WTC11 (cell line): ENCODE measurements at regions not wholly inside any gene's neighbourhood (a gene's known extent, or its start where the extent isn't known, plus 50 kb on each side); places are given as distances from the start of the nearest gene placed in this dataset.

ENCODE experiments used
- ATAC-seq: fragments of 200-7000 bp; cut with Tn5 transposase; 2 replicates; pipeline ENCODE4 v1.10.0; 2021; ENCODE audit warnings: mild to moderate bottlenecking, moderate library complexity
- CTCF ChIA-PET: fragments of 300-600 bp; sonication (Branson Sonifier 250); formaldehyde crosslinking; loops from one replicate; lab custom pipeline; 2021; ENCODE audit warnings: antibody characterized with exemption; lab: Charles Lee
- POLR2A ChIA-PET: fragments of 350-600 bp; sonication (Branson Sonifier 250); formaldehyde crosslinking; loops from one replicate; lab custom pipeline; 2021; ENCODE audit warnings: antibody characterized with exemption; lab: Charles Lee
- DNase-seq: peaks from one replicate; pipeline ENCODE4 v3.0.0; 2021; ENCODE audit warnings: low spot score
- H3K27ac Mint-ChIP-seq: 2 replicates; pipeline ENCODE4 v1.8.0; 2021; ENCODE audit warnings: mixed read lengths
- H3K27me3 Mint-ChIP-seq: 2 replicates; pipeline ENCODE4 v1.8.0; 2021; ENCODE audit warnings: low read depth, mild to moderate bottlenecking, moderate library complexity, mixed read lengths
- H3K36me3 Mint-ChIP-seq: 2 replicates; pipeline ENCODE4 v1.8.0; 2021; ENCODE audit warnings: mixed read lengths
- H3K4me1 Mint-ChIP-seq: 2 replicates; pipeline ENCODE4 v1.8.0; 2022; ENCODE audit warnings: mixed read lengths
- H3K4me3 Mint-ChIP-seq: 2 replicates; pipeline ENCODE4 v1.8.0; 2021; ENCODE audit warnings: mild to moderate bottlenecking, moderate library complexity, mixed read lengths
- H3K9me3 Mint-ChIP-seq: 2 replicates; pipeline ENCODE4 v1.8.0; 2021; ENCODE audit warnings: mixed read lengths
- FOXJ3 ChIP-seq: sonication (generic); formaldehyde crosslinking; IDR thresholded peaks from 2 replicates; pipeline ENCODE4 v1.9.0; 2021; ENCODE audit warnings: missing genetic modification reagents, mild to moderate bottlenecking, borderline replicate concordance
- FOXK1 ChIP-seq: sonication (generic); formaldehyde crosslinking; IDR thresholded peaks from 2 replicates; pipeline ENCODE4 v1.8.0; 2022; ENCODE audit warnings: mild to moderate bottlenecking, moderate library complexity, missing genetic modification reagents
- FOXP1 ChIP-seq: sonication (generic); formaldehyde crosslinking; IDR thresholded peaks from 2 replicates; pipeline ENCODE4 v1.8.0; 2022; ENCODE audit warnings: missing genetic modification reagents, mild to moderate bottlenecking, moderate library complexity, borderline replicate concordance
- GABPB1 ChIP-seq: sonication (generic); formaldehyde crosslinking; IDR thresholded peaks from 2 replicates; pipeline ENCODE4 v1.8.1; 2023; ENCODE audit warnings: mild to moderate bottlenecking, missing genetic modification reagents
- GRHL2 ChIP-seq: fragments of 250-450 bp; sonication (Bioruptor Pico); IDR thresholded peaks from 2 replicates; pipeline ENCODE4 v1.8.0; 2022; ENCODE audit warnings: mild to moderate bottlenecking, moderate library complexity; ENCODE audit not compliant: insufficient replicate concordance, severe bottlenecking
- IRF2 ChIP-seq: sonication (generic); formaldehyde crosslinking; IDR thresholded peaks from 2 replicates; pipeline ENCODE4 v1.8.0; 2022; ENCODE audit warnings: low read depth, missing genetic modification reagents, borderline replicate concordance
- NFE2L1 ChIP-seq: sonication (generic); formaldehyde crosslinking; IDR thresholded peaks from 2 replicates; pipeline ENCODE4 v1.8.1; 2023; ENCODE audit warnings: missing genetic modification reagents
- SP1 ChIP-seq: sonication (generic); formaldehyde crosslinking; conservative IDR thresholded peaks from 2 replicates; pipeline ENCODE4 v1.8.1; 2022; ENCODE audit warnings: missing genetic modification reagents
- ZNF138 ChIP-seq: sonication (generic); formaldehyde crosslinking; conservative IDR thresholded peaks from 2 replicates; pipeline ENCODE4 v1.8.1; 2022; ENCODE audit warnings: mild to moderate bottlenecking, moderate library complexity, missing genetic modification reagents
- ZNF232 ChIP-seq: sonication (generic); formaldehyde crosslinking; IDR thresholded peaks from 2 replicates; pipeline ENCODE4 v1.8.0; 2022; ENCODE audit warnings: mild to moderate bottlenecking, missing genetic modification reagents
- ZNF671 ChIP-seq: fragments of 250-450 bp; sonication (Bioruptor Pico); IDR thresholded peaks from 2 replicates; pipeline ENCODE4 v1.8.0; 2021; ENCODE audit warnings: mild to moderate bottlenecking
- TF ChIP-seq, protein P1 (sequence below): sonication (generic); formaldehyde crosslinking; IDR thresholded peaks from 2 replicates; pipeline ENCODE4 v1.8.0; 2022; ENCODE audit warnings: mild to moderate bottlenecking, missing genetic modification reagents
- TF ChIP-seq, protein P2 (sequence below): fragments of 250-450 bp; sonication (Bioruptor Pico); IDR thresholded peaks from 2 replicates; pipeline ENCODE4 v1.8.0; 2021; ENCODE audit warnings: mild to moderate bottlenecking
- TF ChIP-seq, protein P3 (sequence below): sonication (generic); formaldehyde crosslinking; IDR thresholded peaks from 2 replicates; pipeline ENCODE4 v1.8.1; 2022; ENCODE audit warnings: low read depth, mild to moderate bottlenecking, moderate library complexity, missing genetic modification reagents, borderline replicate concordance
- TF ChIP-seq, protein P4 (sequence below): sonication (generic); formaldehyde crosslinking; IDR thresholded peaks from 2 replicates; pipeline ENCODE4 v1.8.0; 2023; ENCODE audit warnings: missing genetic modification reagents, mild to moderate bottlenecking, borderline replicate concordance
- TF ChIP-seq, protein P5 (sequence below): sonication (generic); formaldehyde crosslinking; IDR thresholded peaks from 2 replicates; pipeline ENCODE4 v1.8.0; 2023; ENCODE audit warnings: missing genetic modification reagents
- TF ChIP-seq, protein P6 (sequence below): fragments of 250-450 bp; sonication (Bioruptor Pico); conservative IDR thresholded peaks from 2 replicates; pipeline ENCODE4 v1.9.0; 2021; ENCODE audit warnings: mild to moderate bottlenecking
- TF ChIP-seq, protein P7 (sequence below): sonication (generic); formaldehyde crosslinking; conservative IDR thresholded peaks from 2 replicates; pipeline ENCODE4 v1.8.1; 2022; ENCODE audit warnings: mild to moderate bottlenecking, missing genetic modification reagents
- TF ChIP-seq, protein P8 (sequence below): sonication (generic); formaldehyde crosslinking; IDR thresholded peaks from 2 replicates; pipeline ENCODE4 v1.8.1; 2022; ENCODE audit warnings: low read depth, missing genetic modification reagents, borderline replicate concordance
- TF ChIP-seq, protein P9 (sequence below): fragments of 250-450 bp; sonication (Bioruptor Pico); IDR thresholded peaks from 2 replicates; pipeline ENCODE4 v2.1.2; 2022; ENCODE audit warnings: mild to moderate bottlenecking, moderate library complexity

DNA sequence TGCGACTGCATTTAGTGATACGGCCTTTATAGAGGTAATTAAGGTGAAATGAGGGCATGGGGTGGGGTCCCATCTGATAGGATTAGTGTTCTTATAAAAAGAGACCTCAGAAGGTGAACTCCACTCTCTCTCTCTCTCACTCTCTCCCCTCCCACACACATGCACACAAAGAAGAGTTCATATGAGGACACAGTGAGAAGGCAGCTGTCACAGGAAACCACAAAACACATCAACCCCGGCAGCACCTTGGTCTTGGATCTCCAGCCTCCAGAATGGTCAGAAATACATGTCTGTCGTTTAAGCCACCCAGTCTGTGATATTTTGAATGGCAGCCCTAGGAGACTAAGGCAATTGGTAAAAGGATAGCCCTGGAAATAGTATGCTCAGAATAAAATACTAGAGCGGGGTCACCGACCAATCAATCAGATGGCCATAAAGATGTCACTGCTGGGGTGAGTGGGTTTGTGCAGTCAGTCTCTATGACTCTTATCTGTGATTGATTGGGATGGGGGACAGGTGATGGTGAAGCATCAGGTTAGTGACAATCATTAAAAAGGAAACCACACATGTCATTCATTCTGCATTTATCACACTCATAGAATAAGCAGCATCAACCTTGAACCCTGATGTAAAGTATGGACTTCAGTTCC is 118.9 kb upstream of the POU3F3 start:
- Mint-ChIP-seq H3K36me3 (peaks cover 14% of the 10 kb centered on the region), H3K9me3 (peaks cover 25% of the 10 kb centered on the region), H3K27me3 (no peaks in the 10 kb centered on the region), H3K4me3 (no peak overlapping the region), H3K27ac (no peak overlapping the region), H3K4me1 (0 out of 2 replicates have a peak, but pooled peaks cover 3% of the 10 kb centered on the region)
- ATAC-seq (no peak), DNase-seq (no peak)
- POLR2A ChIA-PET: no interaction called here
- CTCF ChIA-PET: no interaction called here
- no peak for TF ChIP-seq SP1 (CRISPR knock-in tag)
- TF ChIP-seq ZNF232 (CRISPR knock-in tag): no peak
- no peak for TF ChIP-seq FOXK1
- TF ChIP-seq, protein P1, sequence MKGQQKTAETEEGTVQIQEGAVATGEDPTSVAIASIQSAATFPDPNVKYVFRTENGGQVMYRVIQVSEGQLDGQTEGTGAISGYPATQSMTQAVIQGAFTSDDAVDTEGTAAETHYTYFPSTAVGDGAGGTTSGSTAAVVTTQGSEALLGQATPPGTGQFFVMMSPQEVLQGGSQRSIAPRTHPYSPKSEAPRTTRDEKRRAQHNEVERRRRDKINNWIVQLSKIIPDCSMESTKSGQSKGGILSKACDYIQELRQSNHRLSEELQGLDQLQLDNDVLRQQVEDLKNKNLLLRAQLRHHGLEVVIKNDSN (CRISPR knock-in tag): no peak
- TF ChIP-seq, protein P2, sequence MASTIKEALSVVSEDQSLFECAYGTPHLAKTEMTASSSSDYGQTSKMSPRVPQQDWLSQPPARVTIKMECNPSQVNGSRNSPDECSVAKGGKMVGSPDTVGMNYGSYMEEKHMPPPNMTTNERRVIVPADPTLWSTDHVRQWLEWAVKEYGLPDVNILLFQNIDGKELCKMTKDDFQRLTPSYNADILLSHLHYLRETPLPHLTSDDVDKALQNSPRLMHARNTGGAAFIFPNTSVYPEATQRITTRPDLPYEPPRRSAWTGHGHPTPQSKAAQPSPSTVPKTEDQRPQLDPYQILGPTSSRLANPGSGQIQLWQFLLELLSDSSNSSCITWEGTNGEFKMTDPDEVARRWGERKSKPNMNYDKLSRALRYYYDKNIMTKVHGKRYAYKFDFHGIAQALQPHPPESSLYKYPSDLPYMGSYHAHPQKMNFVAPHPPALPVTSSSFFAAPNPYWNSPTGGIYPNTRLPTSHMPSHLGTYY: no peak
- TF ChIP-seq ZNF671 (CRISPR knock-in tag): no peak
- TF ChIP-seq, protein P3, sequence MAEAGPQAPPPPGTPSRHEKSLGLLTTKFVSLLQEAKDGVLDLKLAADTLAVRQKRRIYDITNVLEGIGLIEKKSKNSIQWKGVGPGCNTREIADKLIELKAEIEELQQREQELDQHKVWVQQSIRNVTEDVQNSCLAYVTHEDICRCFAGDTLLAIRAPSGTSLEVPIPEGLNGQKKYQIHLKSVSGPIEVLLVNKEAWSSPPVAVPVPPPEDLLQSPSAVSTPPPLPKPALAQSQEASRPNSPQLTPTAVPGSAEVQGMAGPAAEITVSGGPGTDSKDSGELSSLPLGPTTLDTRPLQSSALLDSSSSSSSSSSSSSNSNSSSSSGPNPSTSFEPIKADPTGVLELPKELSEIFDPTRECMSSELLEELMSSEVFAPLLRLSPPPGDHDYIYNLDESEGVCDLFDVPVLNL: no peak
- no peak for TF ChIP-seq ZNF138 (CRISPR knock-in tag)
- TF ChIP-seq FOXP1 (CRISPR knock-in tag): no peak
- TF ChIP-seq, protein P4, sequence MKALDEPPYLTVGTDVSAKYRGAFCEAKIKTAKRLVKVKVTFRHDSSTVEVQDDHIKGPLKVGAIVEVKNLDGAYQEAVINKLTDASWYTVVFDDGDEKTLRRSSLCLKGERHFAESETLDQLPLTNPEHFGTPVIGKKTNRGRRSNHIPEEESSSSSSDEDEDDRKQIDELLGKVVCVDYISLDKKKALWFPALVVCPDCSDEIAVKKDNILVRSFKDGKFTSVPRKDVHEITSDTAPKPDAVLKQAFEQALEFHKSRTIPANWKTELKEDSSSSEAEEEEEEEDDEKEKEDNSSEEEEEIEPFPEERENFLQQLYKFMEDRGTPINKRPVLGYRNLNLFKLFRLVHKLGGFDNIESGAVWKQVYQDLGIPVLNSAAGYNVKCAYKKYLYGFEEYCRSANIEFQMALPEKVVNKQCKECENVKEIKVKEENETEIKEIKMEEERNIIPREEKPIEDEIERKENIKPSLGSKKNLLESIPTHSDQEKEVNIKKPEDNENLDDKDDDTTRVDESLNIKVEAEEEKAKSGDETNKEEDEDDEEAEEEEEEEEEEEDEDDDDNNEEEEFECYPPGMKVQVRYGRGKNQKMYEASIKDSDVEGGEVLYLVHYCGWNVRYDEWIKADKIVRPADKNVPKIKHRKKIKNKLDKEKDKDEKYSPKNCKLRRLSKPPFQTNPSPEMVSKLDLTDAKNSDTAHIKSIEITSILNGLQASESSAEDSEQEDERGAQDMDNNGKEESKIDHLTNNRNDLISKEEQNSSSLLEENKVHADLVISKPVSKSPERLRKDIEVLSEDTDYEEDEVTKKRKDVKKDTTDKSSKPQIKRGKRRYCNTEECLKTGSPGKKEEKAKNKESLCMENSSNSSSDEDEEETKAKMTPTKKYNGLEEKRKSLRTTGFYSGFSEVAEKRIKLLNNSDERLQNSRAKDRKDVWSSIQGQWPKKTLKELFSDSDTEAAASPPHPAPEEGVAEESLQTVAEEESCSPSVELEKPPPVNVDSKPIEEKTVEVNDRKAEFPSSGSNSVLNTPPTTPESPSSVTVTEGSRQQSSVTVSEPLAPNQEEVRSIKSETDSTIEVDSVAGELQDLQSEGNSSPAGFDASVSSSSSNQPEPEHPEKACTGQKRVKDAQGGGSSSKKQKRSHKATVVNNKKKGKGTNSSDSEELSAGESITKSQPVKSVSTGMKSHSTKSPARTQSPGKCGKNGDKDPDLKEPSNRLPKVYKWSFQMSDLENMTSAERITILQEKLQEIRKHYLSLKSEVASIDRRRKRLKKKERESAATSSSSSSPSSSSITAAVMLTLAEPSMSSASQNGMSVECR (CRISPR knock-in tag): no peak
- TF ChIP-seq, protein P5, sequence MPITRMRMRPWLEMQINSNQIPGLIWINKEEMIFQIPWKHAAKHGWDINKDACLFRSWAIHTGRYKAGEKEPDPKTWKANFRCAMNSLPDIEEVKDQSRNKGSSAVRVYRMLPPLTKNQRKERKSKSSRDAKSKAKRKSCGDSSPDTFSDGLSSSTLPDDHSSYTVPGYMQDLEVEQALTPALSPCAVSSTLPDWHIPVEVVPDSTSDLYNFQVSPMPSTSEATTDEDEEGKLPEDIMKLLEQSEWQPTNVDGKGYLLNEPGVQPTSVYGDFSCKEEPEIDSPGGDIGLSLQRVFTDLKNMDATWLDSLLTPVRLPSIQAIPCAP: no peak
- no peak for TF ChIP-seq NFE2L1
- TF ChIP-seq, protein P6, sequence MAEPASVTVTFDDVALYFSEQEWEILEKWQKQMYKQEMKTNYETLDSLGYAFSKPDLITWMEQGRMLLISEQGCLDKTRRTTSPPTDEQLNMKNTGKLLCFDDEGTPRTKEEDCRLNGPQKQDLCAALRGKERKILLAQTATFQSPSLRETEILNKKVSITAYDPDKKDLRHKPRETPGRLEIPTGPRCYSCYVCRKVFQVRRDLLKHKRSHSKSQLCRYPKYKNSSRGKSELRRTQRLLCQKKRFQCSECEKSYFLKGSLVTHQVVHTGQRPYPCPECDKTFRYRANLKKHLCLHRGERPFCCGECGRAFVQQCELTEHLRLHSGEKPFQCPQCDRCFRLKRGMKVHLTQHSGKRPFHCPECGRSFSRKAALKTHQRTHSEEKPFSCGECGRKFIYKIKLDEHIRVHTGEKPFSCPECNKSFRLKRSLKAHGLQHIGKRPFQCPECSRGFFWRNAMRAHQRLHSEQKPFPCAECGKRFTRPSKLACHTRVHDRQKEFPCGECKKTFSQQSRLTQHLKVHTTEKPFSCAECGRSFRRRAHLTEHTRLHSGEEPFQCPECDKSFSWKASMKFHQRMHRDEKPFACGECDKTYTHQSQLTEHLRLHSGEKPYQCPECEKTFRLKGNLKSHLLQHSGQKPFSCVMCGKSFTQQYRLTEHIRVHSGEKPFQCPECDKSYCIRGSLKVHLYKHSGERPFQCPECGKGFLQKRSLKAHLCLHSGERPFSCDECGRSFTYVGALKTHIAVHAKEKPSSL (CRISPR knock-in tag): no peak
- no peak for TF ChIP-seq IRF2
- no peak for TF ChIP-seq GABPB1
- TF ChIP-seq GRHL2 (CRISPR knock-in tag): no peak
- TF ChIP-seq, protein P7, sequence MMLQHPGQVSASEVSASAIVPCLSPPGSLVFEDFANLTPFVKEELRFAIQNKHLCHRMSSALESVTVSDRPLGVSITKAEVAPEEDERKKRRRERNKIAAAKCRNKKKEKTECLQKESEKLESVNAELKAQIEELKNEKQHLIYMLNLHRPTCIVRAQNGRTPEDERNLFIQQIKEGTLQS (CRISPR knock-in tag): no peak
- TF ChIP-seq, protein P8, sequence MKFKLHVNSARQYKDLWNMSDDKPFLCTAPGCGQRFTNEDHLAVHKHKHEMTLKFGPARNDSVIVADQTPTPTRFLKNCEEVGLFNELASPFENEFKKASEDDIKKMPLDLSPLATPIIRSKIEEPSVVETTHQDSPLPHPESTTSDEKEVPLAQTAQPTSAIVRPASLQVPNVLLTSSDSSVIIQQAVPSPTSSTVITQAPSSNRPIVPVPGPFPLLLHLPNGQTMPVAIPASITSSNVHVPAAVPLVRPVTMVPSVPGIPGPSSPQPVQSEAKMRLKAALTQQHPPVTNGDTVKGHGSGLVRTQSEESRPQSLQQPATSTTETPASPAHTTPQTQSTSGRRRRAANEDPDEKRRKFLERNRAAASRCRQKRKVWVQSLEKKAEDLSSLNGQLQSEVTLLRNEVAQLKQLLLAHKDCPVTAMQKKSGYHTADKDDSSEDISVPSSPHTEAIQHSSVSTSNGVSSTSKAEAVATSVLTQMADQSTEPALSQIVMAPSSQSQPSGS (CRISPR knock-in tag): no peak
- TF ChIP-seq, protein P9, sequence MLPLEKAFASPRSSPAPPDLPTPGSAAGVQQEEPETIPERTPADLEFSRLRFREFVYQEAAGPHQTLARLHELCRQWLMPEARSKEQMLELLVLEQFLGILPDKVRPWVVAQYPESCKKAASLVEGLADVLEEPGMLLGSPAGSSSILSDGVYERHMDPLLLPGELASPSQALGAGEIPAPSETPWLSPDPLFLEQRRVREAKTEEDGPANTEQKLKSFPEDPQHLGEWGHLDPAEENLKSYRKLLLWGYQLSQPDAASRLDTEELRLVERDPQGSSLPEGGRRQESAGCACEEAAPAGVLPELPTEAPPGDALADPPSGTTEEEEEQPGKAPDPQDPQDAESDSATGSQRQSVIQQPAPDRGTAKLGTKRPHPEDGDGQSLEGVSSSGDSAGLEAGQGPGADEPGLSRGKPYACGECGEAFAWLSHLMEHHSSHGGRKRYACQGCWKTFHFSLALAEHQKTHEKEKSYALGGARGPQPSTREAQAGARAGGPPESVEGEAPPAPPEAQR (CRISPR knock-in tag): no peak
- TF ChIP-seq FOXJ3: no peak
